DOHH2 (cell line): ENCODE measurements at regions not wholly inside any gene's neighbourhood (a gene's known extent, or its start where the extent isn't known, plus 50 kb on each side); places are given as distances from the start of the nearest gene placed in this dataset.

Experiments
- CTCF ChIP-seq: fragments of 200-600 bp; sonication (generic); IDR thresholded peaks from one replicate; pipeline ENCODE4 v1.5.1; 2014; ENCODE audit warnings: antibody characterized with exemption, mild to moderate bottlenecking, low read depth, low read length; ENCODE audit not compliant: poor library complexity, severe bottlenecking
- EZH2phosphoT487 ChIP-seq: fragments of 200-600 bp; sonication (generic); IDR thresholded peaks from 2 replicates; pipeline ENCODE4 v1.6.1; 2017; ENCODE audit warnings: borderline replicate concordance, mild to moderate bottlenecking, antibody characterized with exemption, low read length, moderate library complexity, mixed read lengths

GRCh38 chrX:42090395-42090794 lies 167.0 kb upstream of the CASK start:
- no peak for TF ChIP-seq CTCF
- no peak for TF ChIP-seq EZH2phosphoT487
